Endodermal cell (in vitro differentiated cells): ENCODE measurements at regions not wholly inside any gene's neighbourhood (a gene's known extent, or its start where the extent isn't known, plus 50 kb on each side); places are given as distances from the start of the nearest gene placed in this dataset.
"Not testable (repeated sequence)": the region's sequence is repeated elsewhere in the genome, so short reads cannot be mapped to it uniquely, and the experiment has no call there.

Experiments
- DNase-seq: peaks from one replicate; pipeline ENCODE4 v3.0.0-alpha.2; 2017
- H3K27ac ChIP-seq: 2 replicates; pipeline ENCODE4 v1.5.1; 2013; ENCODE audit warnings: mild to moderate bottlenecking, low read depth, low read length, moderate library complexity
- H3K27me3 ChIP-seq: 2 replicates; pipeline ENCODE4 v1.6.1; 2013; ENCODE audit warnings: mild to moderate bottlenecking, low read length, moderate library complexity; ENCODE audit not compliant: insufficient read depth, control insufficient read depth, poor library complexity, severe bottlenecking
- H3K36me3 ChIP-seq: 2 replicates; pipeline ENCODE4 v1.7.0; 2013; ENCODE audit warnings: mild to moderate bottlenecking, low read length, moderate library complexity; ENCODE audit not compliant: control insufficient read depth, insufficient read depth
- H3K4me1 ChIP-seq: one replicate; pipeline ENCODE4 v1.7.0; 2013; ENCODE audit warnings: low read length; ENCODE audit not compliant: control insufficient read depth, insufficient read depth
- H3K4me3 ChIP-seq: 2 replicates; pipeline ENCODE4 v1.5.1; 2013; ENCODE audit warnings: mild to moderate bottlenecking, low read length, moderate library complexity
- H3K9ac ChIP-seq: 2 replicates; pipeline ENCODE4 v1.6.1; 2013; ENCODE audit warnings: mild to moderate bottlenecking, low read length, moderate library complexity; ENCODE audit not compliant: poor library complexity, severe bottlenecking; ENCODE audit errors: extremely low read depth
- H3K9me3 ChIP-seq: 2 replicates; pipeline ENCODE4 v1.6.1; 2013; ENCODE audit warnings: mild to moderate bottlenecking, low read length, moderate library complexity; ENCODE audit not compliant: control insufficient read depth
- H3K27ac Mint-ChIP-seq: 2 replicates; pipeline ENCODE4 v1.8.0; 2020; ENCODE audit warnings: mixed read lengths
- H3K27me3 Mint-ChIP-seq: 2 replicates; pipeline ENCODE4 v1.8.0; 2021; ENCODE audit warnings: mild to moderate bottlenecking, mixed read lengths; ENCODE audit not compliant: insufficient read depth
- H3K36me3 Mint-ChIP-seq: 2 replicates; pipeline ENCODE4 v1.8.0; 2020; ENCODE audit warnings: low read depth, mixed read lengths
- H3K4me1 Mint-ChIP-seq: 2 replicates; pipeline ENCODE4 v1.8.0; 2020; ENCODE audit warnings: mixed read lengths
- H3K4me3 Mint-ChIP-seq: 2 replicates; pipeline ENCODE4 v1.8.0; 2020; ENCODE audit warnings: mild to moderate bottlenecking, moderate library complexity, mixed read lengths
- H3K9me3 Mint-ChIP-seq: 2 replicates; pipeline ENCODE4 v1.8.0; 2020; ENCODE audit warnings: mild to moderate bottlenecking, mixed read lengths
- CTCF ChIP-seq: fragments of 200-600 bp; sonication (generic); conservative IDR thresholded peaks from 2 replicates; pipeline ENCODE4 v1.5.0; 2021; ENCODE audit warnings: antibody characterized with exemption, mild to moderate bottlenecking
- WGBS, 2 experiments: methylation state at CpG; one replicate each; pipeline versions ENCODE4 v1.1.5 to v1.1.7; 2013; ENCODE audit warnings: missing lambda C conversion rate in 2 of 2, mixed read lengths in 1 of 2; ENCODE audit not compliant: insufficient coverage in 1 of 2, insufficient read length in 1 of 2; 5-methylcytosine and 5-hydroxymethylcytosine counted together

- 90 to 92% methylated on average over 7 to 11 of the region's 11 CpGs for WGBS, 2 experiments
- H3K27ac Mint-ChIP-seq = no peak overlapping the region
- H3K9me3 Mint-ChIP-seq = peaks cover 16% of the 10 kb centered on the region
Observed at GRCh38 chr7:3158341-3158760, 114.7 kb upstream of the CARD11 start.

GRCh38 chr7:3159039-3159438 lies 115.4 kb upstream of the CARD11 start:
- Mint-ChIP-seq H3K36me3 (no peaks in the 10 kb centered on the region), H3K9me3 (peaks cover 18% of the 10 kb centered on the region), H3K4me3 (no peak overlapping the region), H3K4me1 (peaks cover 13% of the 10 kb centered on the region), H3K27me3 (peaks cover 2% of the 10 kb centered on the region), H3K27ac (no peak overlapping the region)
- Histone ChIP-seq H3K9me3 (peaks cover 11% of the 10 kb centered on the region), H3K36me3 (no peaks in the 10 kb centered on the region), H3K4me3 (no peak overlapping the region), H3K27me3 (no peaks in the 10 kb centered on the region), H3K9ac (no peak overlapping the region), H3K27ac (no peak overlapping the region), H3K4me1 (peaks cover 2% of the 10 kb centered on the region)
- no peak for TF ChIP-seq CTCF
- no peak for DNase-seq
- 90 to 92% methylated on average over 2 to 4 of the region's 4 CpGs for WGBS, 2 experiments

More at GRCh38 chr7:3158341-3158760, 114.7 kb upstream of the CARD11 start:
- H3K9ac ChIP-seq = no peak overlapping the region
- no peak overlapping the region for H3K4me3 Mint-ChIP-seq
- peaks cover 11% of the 10 kb centered on the region for H3K9me3 ChIP-seq
- no peak for DNase-seq
- H3K36me3 Mint-ChIP-seq = no peaks in the 10 kb centered on the region
- H3K4me3 ChIP-seq = no peak overlapping the region
- no peaks in the 10 kb centered on the region for H3K36me3 ChIP-seq
- no peak overlapping the region for H3K27ac ChIP-seq
- H3K4me1 Mint-ChIP-seq = peaks cover 11% of the 10 kb centered on the region
- H3K27me3 Mint-ChIP-seq = peaks cover 2% of the 10 kb centered on the region
- H3K4me1 ChIP-seq = no peaks in the 10 kb centered on the region
- no peaks in the 10 kb centered on the region for H3K27me3 ChIP-seq
- no peak for TF ChIP-seq CTCF

GRCh38 chr7:3159445-3159844 lies 115.8 kb upstream of the CARD11 start:
- WGBS, 2 experiments = 92% methylated on average over 3 of the region's 3 CpGs; no CpG with 5 or more reads in 1 of the 2 experiments
- Histone ChIP-seq H3K9ac (no peak overlapping the region), H3K4me1 (peaks cover 2% of the 10 kb centered on the region), H3K9me3 (peaks cover 11% of the 10 kb centered on the region), H3K27ac (no peak overlapping the region), H3K4me3 (no peak overlapping the region), H3K36me3 (no peaks in the 10 kb centered on the region), H3K27me3 (no peaks in the 10 kb centered on the region)
- H3K27me3 Mint-ChIP-seq = peaks cover 2% of the 10 kb centered on the region
- no peak for DNase-seq
- H3K4me3 Mint-ChIP-seq = no peak overlapping the region
- H3K27ac Mint-ChIP-seq = no peak overlapping the region
- peaks cover 20% of the 10 kb centered on the region for H3K9me3 Mint-ChIP-seq
- no peak for TF ChIP-seq CTCF
- no peaks in the 10 kb centered on the region for H3K36me3 Mint-ChIP-seq
- H3K4me1 Mint-ChIP-seq = peaks cover 17% of the 10 kb centered on the region

GRCh38 chr7:3159926-3160325 lies 116.3 kb upstream of the CARD11 start:
- H3K36me3 Mint-ChIP-seq, H3K4me1 ChIP-seq, H3K4me3 Mint-ChIP-seq, DNase-seq, H3K27me3 ChIP-seq, H3K27ac Mint-ChIP-seq, H3K4me3 ChIP-seq, H3K27ac ChIP-seq, H3K27me3 Mint-ChIP-seq, H3K9ac ChIP-seq, H3K36me3 ChIP-seq: not testable (repeated sequence)
- 89 to 92% methylated on average over 4 to 5 of the region's 5 CpGs for WGBS, 2 experiments
- H3K4me1 Mint-ChIP-seq = peaks cover 22% of the 10 kb centered on the region
- H3K9me3 Mint-ChIP-seq = peaks cover 17% of the 10 kb centered on the region
- peaks cover 11% of the 10 kb centered on the region for H3K9me3 ChIP-seq
